ENCODE measurements at regions not wholly inside any gene's neighbourhood (a gene's known extent, or its start where the extent isn't known, plus 50 kb on each side); places are given as distances from the start of the nearest gene placed in this dataset.

- no peak for TF ChIP-seq POLR2A (IDR thresholded peaks at IDR 0.05)
- TF ChIP-seq, protein P1, sequence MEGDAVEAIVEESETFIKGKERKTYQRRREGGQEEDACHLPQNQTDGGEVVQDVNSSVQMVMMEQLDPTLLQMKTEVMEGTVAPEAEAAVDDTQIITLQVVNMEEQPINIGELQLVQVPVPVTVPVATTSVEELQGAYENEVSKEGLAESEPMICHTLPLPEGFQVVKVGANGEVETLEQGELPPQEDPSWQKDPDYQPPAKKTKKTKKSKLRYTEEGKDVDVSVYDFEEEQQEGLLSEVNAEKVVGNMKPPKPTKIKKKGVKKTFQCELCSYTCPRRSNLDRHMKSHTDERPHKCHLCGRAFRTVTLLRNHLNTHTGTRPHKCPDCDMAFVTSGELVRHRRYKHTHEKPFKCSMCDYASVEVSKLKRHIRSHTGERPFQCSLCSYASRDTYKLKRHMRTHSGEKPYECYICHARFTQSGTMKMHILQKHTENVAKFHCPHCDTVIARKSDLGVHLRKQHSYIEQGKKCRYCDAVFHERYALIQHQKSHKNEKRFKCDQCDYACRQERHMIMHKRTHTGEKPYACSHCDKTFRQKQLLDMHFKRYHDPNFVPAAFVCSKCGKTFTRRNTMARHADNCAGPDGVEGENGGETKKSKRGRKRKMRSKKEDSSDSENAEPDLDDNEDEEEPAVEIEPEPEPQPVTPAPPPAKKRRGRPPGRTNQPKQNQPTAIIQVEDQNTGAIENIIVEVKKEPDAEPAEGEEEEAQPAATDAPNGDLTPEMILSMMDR (IDR thresholded peaks at IDR 0.05): no peak
- 62 to 68% (median 66%) methylated on average over 8 to 10 of the region's 10 CpGs for WGBS, 4 donors
- H3K27ac ChIP-seq: no peak overlapping the region
- no peak overlapping the region for H3K4me3 ChIP-seq
- H3K9me3 ChIP-seq (replicated peaks in 1 of 3): no peaks in the 10 kb centered on the region
- intact Hi-C loops (cut with DNase I): no loop called here
- H3K27me3 ChIP-seq: no peaks in the 10 kb centered on the region
- H3K4me1 ChIP-seq (replicated peaks in 1 of 2): no peaks in the 10 kb centered on the region
- no peaks in the 10 kb centered on the region for H3K36me3 ChIP-seq (replicated peaks in 1 of 2)
- no peak for DNase-seq
Observed at GRCh38 chr22:22823131-22823810, 64.3 kb upstream of the IGLL5 start.

- Histone ChIP-seq H3K4me3 (no peak overlapping the region), H3K9me3 (replicated peaks in 1 of 3) (no peaks in the 10 kb centered on the region), H3K27me3 (no peaks in the 10 kb centered on the region), H3K27ac (no peak overlapping the region), H3K4me1 (replicated peaks in 1 of 2) (no peaks in the 10 kb centered on the region), H3K36me3 (replicated peaks in 1 of 2) (no peaks in the 10 kb centered on the region)
- DNase-seq: no peak
- TF ChIP-seq, protein P1 (IDR thresholded peaks at IDR 0.05): no peak
- TF ChIP-seq POLR2A (IDR thresholded peaks at IDR 0.05): no peak
- WGBS, 4 donors: 72 to 81% (median 78%) methylated on average over 6 of the region's 6 CpGs
- intact Hi-C loops (cut with DNase I): no loop called here
Observed at GRCh38 chr22:22824340-22825212, 63.0 kb upstream of the IGLL5 start.

DNA sequence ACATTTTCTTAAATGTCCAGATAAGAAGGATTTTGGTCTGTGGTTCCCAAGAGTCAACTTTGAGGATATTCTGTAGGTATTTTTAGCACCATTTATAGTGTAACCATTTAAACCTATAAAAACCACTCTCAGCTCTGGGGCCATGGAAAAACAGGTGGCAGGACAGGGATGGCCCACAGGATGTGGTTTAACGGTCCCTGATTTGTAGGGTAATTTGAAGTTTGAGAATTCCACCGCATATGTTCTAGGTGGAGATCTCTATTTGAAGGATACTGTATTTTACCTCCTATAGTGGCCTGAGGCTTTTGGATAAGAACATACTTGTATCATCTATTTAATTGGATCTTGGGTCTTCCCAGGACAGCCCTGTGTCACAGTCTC, 62.4 kb upstream of the IGLL5 start:
- Histone ChIP-seq H3K4me3 (no peak overlapping the region), H3K27me3 (no peaks in the 10 kb centered on the region), H3K9me3 (replicated peaks in 1 of 3) (no peaks in the 10 kb centered on the region), H3K36me3 (replicated peaks in 1 of 2) (no peaks in the 10 kb centered on the region), H3K27ac (no peak overlapping the region), H3K4me1 (replicated peaks in 1 of 2) (no peaks in the 10 kb centered on the region)
- intact Hi-C loops (cut with DNase I): no loop called here
- 76 to 100% (median 82%) methylated on average over 2 of the region's 2 CpGs for WGBS, 4 donors
- no peak for DNase-seq
- no peak for TF ChIP-seq POLR2A (IDR thresholded peaks at IDR 0.05)

DNA sequence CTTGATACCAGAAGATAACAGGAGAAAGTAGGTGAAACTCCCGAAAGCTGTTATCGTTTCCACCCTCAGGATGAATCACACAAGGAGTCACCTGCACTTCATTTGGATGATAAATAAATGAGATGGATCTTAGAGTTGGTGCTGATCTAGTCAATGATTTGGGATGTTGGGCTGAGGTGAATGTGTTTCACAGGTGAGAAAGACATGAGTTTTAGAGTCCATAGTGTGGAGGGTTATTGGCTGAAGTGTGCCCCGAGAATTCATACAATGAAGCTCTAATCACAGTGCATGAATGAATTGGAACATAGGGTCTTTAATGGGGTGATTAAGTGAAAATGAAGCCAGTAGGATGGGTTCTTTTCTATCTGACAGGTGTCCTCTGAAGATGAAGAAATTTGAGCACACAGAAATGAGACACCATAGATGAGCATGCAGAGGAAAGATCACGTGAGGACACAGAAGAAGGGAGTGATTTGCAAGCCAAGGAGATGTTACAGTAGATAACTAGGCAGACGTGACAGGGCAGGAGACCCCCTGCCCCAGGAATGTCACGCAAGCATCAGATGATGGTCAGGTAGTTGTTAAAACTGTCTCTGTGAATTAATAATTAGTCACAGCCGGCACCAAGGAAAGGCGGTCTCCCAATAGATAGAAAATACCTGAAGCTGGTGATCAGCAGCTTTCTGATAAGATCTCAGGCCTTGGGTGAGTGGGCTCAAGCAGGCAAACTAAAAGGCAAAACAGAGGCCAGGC, 60.3 kb upstream of the IGLL5 start:
- intact Hi-C loops (cut with DNase I): no loop called here
- Histone ChIP-seq H3K4me1 (replicated peaks in 1 of 2) (no peaks in the 10 kb centered on the region), H3K27ac (no peak overlapping the region), H3K36me3 (replicated peaks in 1 of 2) (no peaks in the 10 kb centered on the region), H3K4me3 (no peak overlapping the region), H3K9me3 (replicated peaks in 1 of 3) (no peaks in the 10 kb centered on the region), H3K27me3 (no peaks in the 10 kb centered on the region)
- DNase-seq: no peak
- no peak for TF ChIP-seq POLR2A (IDR thresholded peaks at IDR 0.05)
- TF ChIP-seq, protein P1 (IDR thresholded peaks at IDR 0.05): no peak
- 79 to 88% (median 85%) methylated on average over 8 of the region's 8 CpGs for WGBS, 4 donors

Data from adrenal gland (tissue), 9 donors.